H9 (cell line): ENCODE measurements at regions not wholly inside any gene's neighbourhood (a gene's known extent, or its start where the extent isn't known, plus 50 kb on each side); places are given as distances from the start of the nearest gene placed in this dataset.

ENCODE experiments used
- DNase-seq: peaks from one replicate; pipeline ENCODE4 v3.0.0-alpha.2; 2017
- H2AFZ ChIP-seq: one replicate; pipeline ENCODE4 v1.6.1; 2013; ENCODE audit warnings: mild to moderate bottlenecking, low read length, control low read depth, moderate library complexity
- H2AK5ac ChIP-seq: 2 replicates; pipeline ENCODE4 v1.6.1; 2013; ENCODE audit warnings: low read length, control low read depth, mixed read lengths; ENCODE audit not compliant: insufficient read length
- H2BK120ac ChIP-seq: one replicate; pipeline ENCODE4 v1.6.1; 2013; ENCODE audit warnings: low read depth, mild to moderate bottlenecking, low read length, control low read depth, inconsistent platforms; ENCODE audit not compliant: poor library complexity, severe bottlenecking
- H2BK12ac ChIP-seq: 2 replicates; pipeline ENCODE4 v1.6.1; 2013; ENCODE audit warnings: low read length, control low read depth, mixed read lengths, low read depth; ENCODE audit not compliant: insufficient read length
- H2BK15ac ChIP-seq: 2 replicates; pipeline ENCODE4 v1.6.1; 2013; ENCODE audit warnings: low read depth, low read length, control low read depth
- H2BK20ac ChIP-seq: one replicate; pipeline ENCODE4 v1.6.1; 2013; ENCODE audit warnings: low read depth, mild to moderate bottlenecking, low read length, control low read depth, inconsistent platforms; ENCODE audit not compliant: poor library complexity, severe bottlenecking
- H2BK5ac ChIP-seq: 2 replicates; pipeline ENCODE4 v1.6.1; 2013; ENCODE audit warnings: low read length, control low read depth, mixed read lengths; ENCODE audit not compliant: insufficient read length
- H3K14ac ChIP-seq: 2 replicates; pipeline ENCODE4 v1.6.1; 2013; ENCODE audit warnings: low read length, control low read depth; ENCODE audit not compliant: insufficient read depth
- H3K18ac ChIP-seq: 2 replicates; pipeline ENCODE4 v1.6.1; 2013; ENCODE audit warnings: low read depth, mild to moderate bottlenecking, mixed read lengths, low read length, control low read depth; ENCODE audit not compliant: insufficient read length
- H3K23ac ChIP-seq: 2 replicates; pipeline ENCODE4 v1.6.1; 2013; ENCODE audit warnings: low read length, control low read depth, mixed read lengths, low read depth; ENCODE audit not compliant: insufficient read length
- H3K23me2 ChIP-seq: 2 replicates; pipeline ENCODE4 v1.6.1; 2013; ENCODE audit warnings: low read depth, mild to moderate bottlenecking, mixed read lengths, low read length, control low read depth; ENCODE audit not compliant: insufficient read length, poor library complexity, severe bottlenecking
- H3K27ac ChIP-seq: 2 replicates; pipeline ENCODE4 v1.5.1; 2013; ENCODE audit warnings: low read length, control low read depth, mixed read lengths, low read depth; ENCODE audit not compliant: insufficient read length
- H3K27me3 ChIP-seq: 2 replicates; pipeline ENCODE4 v1.6.1; 2013; ENCODE audit warnings: low read length, control low read depth, inconsistent platforms; ENCODE audit not compliant: insufficient read depth
- H3K4ac ChIP-seq: 2 replicates; pipeline ENCODE4 v1.6.1; 2013; ENCODE audit warnings: low read depth, mild to moderate bottlenecking, control low read depth, inconsistent platforms, low read length, moderate library complexity
- H3K4me1 ChIP-seq: 2 replicates; pipeline ENCODE4 v1.6.1; 2013; ENCODE audit warnings: low read length, control low read depth, inconsistent platforms; ENCODE audit not compliant: insufficient read depth
- H3K4me2 ChIP-seq: 2 replicates; pipeline ENCODE4 v1.6.1; 2013; ENCODE audit warnings: low read length, control low read depth, mixed read lengths; ENCODE audit not compliant: insufficient read length, insufficient read depth
- H3K56ac ChIP-seq: 2 replicates; pipeline ENCODE4 v1.6.1; 2013; ENCODE audit warnings: low read depth, mild to moderate bottlenecking, mixed read lengths, low read length, control low read depth; ENCODE audit not compliant: insufficient read length
- H3K79me1 ChIP-seq: 2 replicates; pipeline ENCODE4 v1.6.1; 2013; ENCODE audit warnings: low read depth, mild to moderate bottlenecking, moderate library complexity, low read length, control low read depth, inconsistent platforms; ENCODE audit not compliant: insufficient read depth, poor library complexity, severe bottlenecking
- H3K79me2 ChIP-seq: 2 replicates; pipeline ENCODE4 v1.6.1; 2013; ENCODE audit warnings: low read length, control low read depth, inconsistent platforms; ENCODE audit not compliant: insufficient read depth
- H3K9ac ChIP-seq: 2 replicates; pipeline ENCODE4 v1.6.1; 2013; ENCODE audit warnings: low read length, control low read depth, mixed read lengths; ENCODE audit not compliant: insufficient read length; ENCODE audit errors: extremely low read depth
- H3K9me3 ChIP-seq: one replicate; pipeline ENCODE4 v1.6.1; 2013; ENCODE audit warnings: low read depth, low read length, inconsistent platforms; ENCODE audit not compliant: control insufficient read depth
- H3T11ph ChIP-seq: one replicate; pipeline ENCODE4 v1.6.1; 2013; ENCODE audit warnings: mild to moderate bottlenecking, low read length, control low read depth, inconsistent platforms
- H4K20me1 ChIP-seq: one replicate; pipeline ENCODE4 v1.6.1; 2013; ENCODE audit not compliant: control insufficient read depth, insufficient read length, insufficient read depth
- H4K5ac ChIP-seq: 2 replicates; pipeline ENCODE4 v1.6.1; 2013; ENCODE audit warnings: low read depth, mild to moderate bottlenecking, mixed read lengths, low read length, control low read depth; ENCODE audit not compliant: insufficient read length
- H4K8ac ChIP-seq: replicated peaks from 2 replicates; pipeline ENCODE4 v1.6.1; 2013; ENCODE audit warnings: low read length, control low read depth, mixed read lengths, low read depth; ENCODE audit not compliant: insufficient read length
- H4K91ac ChIP-seq: 2 replicates; pipeline ENCODE4 v1.6.1; 2013; ENCODE audit warnings: low read depth, mild to moderate bottlenecking, moderate library complexity, mixed read lengths, low read length, control low read depth; ENCODE audit not compliant: insufficient read length
- H3K27ac Mint-ChIP-seq, 3 experiments: 2 replicates in 2 of 3; 3 replicates in 1 of 3; pipeline ENCODE4 v1.8.0; 2020 to 2021; ENCODE audit warnings: mixed read lengths in 3 of 3, mild to moderate bottlenecking in 1 of 3, moderate library complexity in 1 of 3
- H3K27me3 Mint-ChIP-seq: 2 replicates; pipeline ENCODE4 v1.8.0; 2021; ENCODE audit warnings: low read depth, mild to moderate bottlenecking, moderate library complexity, mixed read lengths
- H3K36me3 Mint-ChIP-seq, 3 experiments: 2 replicates in 2 of 3; 3 replicates in 1 of 3; pipeline ENCODE4 v1.8.0; 2020 to 2021; ENCODE audit warnings: low read depth in 3 of 3, mixed read lengths in 3 of 3; ENCODE audit not compliant: insufficient read depth in 1 of 3
- H3K4me1 Mint-ChIP-seq, 2 experiments: 2 replicates each; pipeline ENCODE4 v1.8.0; 2020; ENCODE audit warnings: mixed read lengths in 2 of 2
- H3K4me3 Mint-ChIP-seq, 2 experiments: 2 replicates in 1 of 2; 3 replicates in 1 of 2; pipeline ENCODE4 v1.8.0; 2020 to 2021; ENCODE audit warnings: mild to moderate bottlenecking in 2 of 2, mixed read lengths in 2 of 2, moderate library complexity in 1 of 2
- H3K9me3 Mint-ChIP-seq, 2 experiments: 2 replicates in 1 of 2; 3 replicates in 1 of 2; pipeline ENCODE4 v1.8.0; 2020; ENCODE audit warnings: mild to moderate bottlenecking in 2 of 2, mixed read lengths in 2 of 2, moderate library complexity in 1 of 2
- WGBS: extraction: QIAGEN DNeasy Blood & Tissue Kit; methylation state at CpG from one replicate; pipeline ENCODE4 v1.1.7; 2013; ENCODE audit warnings: missing lambda C conversion rate, low lambda C conversion rate, mixed read lengths; ENCODE audit not compliant: insufficient read length; ENCODE audit errors: extremely low coverage; 5-methylcytosine and 5-hydroxymethylcytosine counted together
- TF ChIP-seq, protein P1 (sequence below): fragments of 200-600 bp; sonication (generic); conservative IDR thresholded peaks from 3 replicates; pipeline ENCODE4 v1.8.0; 2021; ENCODE audit warnings: antibody characterized with exemption, mild to moderate bottlenecking

- Histone ChIP-seq H3K4ac (no peak overlapping the region), H3K23ac (no peak overlapping the region), H3K14ac (no peak overlapping the region), H3K27me3 (no peaks in the 10 kb centered on the region), H3K56ac (no peak overlapping the region), H3K27ac (no peak overlapping the region), H3K79me1 (no peaks in the 10 kb centered on the region), H3T11ph (no peak overlapping the region), H3K9me3 (no peaks in the 10 kb centered on the region), H3K23me2 (no peaks in the 10 kb centered on the region), H4K8ac (no peak overlapping the region), H2AFZ (no peak overlapping the region), H4K5ac (no peak overlapping the region), H2BK15ac (no peak overlapping the region), H4K20me1 (no peaks in the 10 kb centered on the region), H2BK20ac (no peak overlapping the region), H3K18ac (no peak overlapping the region), H2BK5ac (no peak overlapping the region), H2BK12ac (no peak overlapping the region), H2AK5ac (no peak overlapping the region), H2BK120ac (no peak overlapping the region), H4K91ac (no peak overlapping the region), H3K79me2 (no peaks in the 10 kb centered on the region), H3K4me1 (no peaks in the 10 kb centered on the region), H3K9ac (no peak overlapping the region), H3K4me2 (no peak overlapping the region)
- Mint-ChIP-seq H3K36me3 (peaks cover 0 to 2% (median 0%) of the 10 kb centered on the region in 3 experiments; a peak in 1 of 7 replicates), H3K27me3 (no peaks in the 10 kb centered on the region), H3K9me3 (no peaks in the 10 kb centered on the region), H3K4me3 (no peak overlapping the region), H3K27ac (no peak overlapping the region), H3K4me1 (peaks cover 2 to 3% of the 10 kb centered on the region in 2 experiments)
- no CpG with 5 or more reads among the region's 5 CpGs for WGBS
- TF ChIP-seq, protein P1, sequence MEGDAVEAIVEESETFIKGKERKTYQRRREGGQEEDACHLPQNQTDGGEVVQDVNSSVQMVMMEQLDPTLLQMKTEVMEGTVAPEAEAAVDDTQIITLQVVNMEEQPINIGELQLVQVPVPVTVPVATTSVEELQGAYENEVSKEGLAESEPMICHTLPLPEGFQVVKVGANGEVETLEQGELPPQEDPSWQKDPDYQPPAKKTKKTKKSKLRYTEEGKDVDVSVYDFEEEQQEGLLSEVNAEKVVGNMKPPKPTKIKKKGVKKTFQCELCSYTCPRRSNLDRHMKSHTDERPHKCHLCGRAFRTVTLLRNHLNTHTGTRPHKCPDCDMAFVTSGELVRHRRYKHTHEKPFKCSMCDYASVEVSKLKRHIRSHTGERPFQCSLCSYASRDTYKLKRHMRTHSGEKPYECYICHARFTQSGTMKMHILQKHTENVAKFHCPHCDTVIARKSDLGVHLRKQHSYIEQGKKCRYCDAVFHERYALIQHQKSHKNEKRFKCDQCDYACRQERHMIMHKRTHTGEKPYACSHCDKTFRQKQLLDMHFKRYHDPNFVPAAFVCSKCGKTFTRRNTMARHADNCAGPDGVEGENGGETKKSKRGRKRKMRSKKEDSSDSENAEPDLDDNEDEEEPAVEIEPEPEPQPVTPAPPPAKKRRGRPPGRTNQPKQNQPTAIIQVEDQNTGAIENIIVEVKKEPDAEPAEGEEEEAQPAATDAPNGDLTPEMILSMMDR = no peak
- DNase-seq = no peak
Measured at GRCh38 chr21:38714999-38715398, 90.7 kb upstream of the ETS2 start.
